Activated CD4-positive, alpha-beta T cell treated with anti-CD3 and anti-CD28 coated beads, Interleukin-2, amount 50 U/mL, for 4 hours (primary cell): ENCODE measurements at regions not wholly inside any gene's neighbourhood (a gene's known extent, or its start where the extent isn't known, plus 50 kb on each side); places are given as distances from the start of the nearest gene placed in this dataset.
"Not testable (repeated sequence)": the region's sequence is repeated elsewhere in the genome, so short reads cannot be mapped to it uniquely, and the experiment has no call there.

Experiments
- DNase-seq, 2 experiments: peaks; one replicate each; pipeline ENCODE4 v3.0.0-alpha.2; 2020

DNA sequence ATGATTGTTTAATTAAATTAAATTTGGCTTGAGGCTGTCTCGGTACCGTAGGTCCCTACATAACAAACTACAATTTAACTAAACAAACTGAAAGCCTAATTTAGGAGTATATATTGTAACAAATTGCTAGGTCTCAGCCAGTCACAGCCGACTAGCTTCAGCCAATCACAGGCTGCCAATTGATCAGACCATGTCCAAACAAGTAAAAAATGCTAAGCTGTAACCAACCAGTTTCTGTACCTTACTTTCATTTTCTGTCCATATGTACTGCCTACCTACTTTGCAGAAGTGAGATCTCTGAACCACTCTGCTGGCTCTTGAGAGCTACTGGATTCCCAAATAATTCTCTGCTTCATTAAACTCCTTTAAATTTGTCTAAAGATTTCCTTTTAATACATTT, 648.0 kb upstream of the GJE1 start:
- no peak for DNase-seq

- DNase-seq: peak; percentile 33 to 41
Measured at GRCh38 chr6:141483598-141484061, 649.1 kb upstream of the GJE1 start.

- DNase-seq: no peak
Measured at GRCh38 chr6:141482796-141483597, 649.7 kb upstream of the GJE1 start.

DNA sequence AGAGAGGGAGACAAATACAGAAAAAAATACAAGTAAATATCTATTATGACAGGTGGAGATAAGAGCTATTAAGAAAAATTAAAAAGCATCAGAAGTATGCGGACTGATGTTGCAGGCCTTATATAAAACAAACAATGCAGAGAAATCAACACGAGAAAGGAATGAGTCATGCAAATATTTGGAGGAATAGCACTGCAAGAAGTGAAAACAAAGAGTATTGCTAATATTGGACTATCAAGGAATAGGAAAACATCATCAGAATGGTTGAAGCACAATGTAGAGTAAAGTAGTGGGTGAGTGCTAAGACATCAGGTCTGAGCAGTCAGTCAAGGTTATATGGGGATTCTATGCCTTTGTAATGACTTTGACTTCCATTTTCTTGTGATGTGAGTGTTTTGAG, 657.5 kb upstream of the GJE1 start:
- no peak for DNase-seq

GRCh38 chr6:141472162-141472928, 660.4 kb upstream of the GJE1 start:
- DNase-seq: no peak

GRCh38 chr6:141470810-141471209, 661.9 kb upstream of the GJE1 start:
- DNase-seq: no peak

DNA sequence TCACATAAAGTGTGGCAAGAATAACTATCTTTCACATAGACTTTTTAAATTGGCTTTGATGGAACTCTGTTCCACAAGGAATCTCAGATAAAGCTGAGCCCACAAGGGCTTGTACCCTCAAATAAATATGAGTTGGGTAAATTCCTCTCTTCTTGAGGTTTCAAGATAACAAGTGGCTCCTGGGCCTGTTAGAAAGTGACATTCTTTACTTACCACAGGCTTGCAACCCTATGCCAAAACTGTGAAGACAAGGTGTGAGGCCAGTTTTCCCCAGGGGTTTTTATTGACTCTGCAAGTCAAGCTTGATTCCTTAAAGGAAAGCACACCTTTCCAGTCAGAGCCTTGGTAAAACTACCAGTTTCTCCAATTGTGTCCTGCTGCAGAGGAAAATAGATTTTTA, 664.8 kb upstream of the GJE1 start:
- no peak for DNase-seq

DNA sequence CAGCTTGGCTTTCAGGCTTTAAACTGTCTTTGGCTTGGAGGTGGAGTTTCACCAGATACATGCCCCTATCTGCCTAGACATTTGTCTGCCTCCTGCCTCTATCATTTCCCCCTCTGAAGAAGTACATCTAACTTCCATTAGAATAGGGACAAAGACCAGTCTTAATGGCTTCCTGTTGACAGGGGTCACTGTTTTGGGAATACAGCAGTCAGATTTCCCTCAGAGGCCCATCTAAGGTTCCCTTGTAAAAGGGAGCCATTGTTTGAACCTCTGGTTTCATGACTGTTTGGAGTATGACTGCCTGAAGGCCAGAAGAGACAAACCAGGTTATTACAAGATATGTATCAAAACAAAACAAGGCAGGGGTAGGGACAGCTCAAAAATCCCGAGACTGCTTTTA, 665.7 kb upstream of the GJE1 start:
- no peak for DNase-seq

GRCh38 chr6:141464896-141465295, 667.8 kb upstream of the GJE1 start:
- DNase-seq: no peak

DNA sequence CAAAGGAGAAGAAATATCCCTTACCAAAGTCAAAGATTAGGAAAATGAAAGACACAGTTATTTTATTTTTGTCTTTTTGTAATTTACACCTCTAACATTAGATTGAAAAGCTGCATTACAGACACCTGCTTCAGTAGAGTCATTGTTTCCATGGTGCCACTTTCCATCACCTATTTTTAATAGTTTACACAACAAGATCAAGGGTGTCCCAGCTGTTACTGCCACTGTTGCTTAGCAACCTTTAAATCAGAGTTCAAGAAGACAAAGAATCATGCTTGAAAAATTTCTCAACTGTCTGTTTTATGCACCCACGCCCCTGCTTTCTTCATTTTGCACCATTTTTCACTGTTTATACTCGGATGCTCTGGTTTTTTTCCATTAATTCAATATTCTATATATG, 668.2 kb upstream of the GJE1 start:
- DNase-seq: no peak

GRCh38 chr6:141463237-141463977, 669.3 kb upstream of the GJE1 start:
- no peak for DNase-seq

DNA sequence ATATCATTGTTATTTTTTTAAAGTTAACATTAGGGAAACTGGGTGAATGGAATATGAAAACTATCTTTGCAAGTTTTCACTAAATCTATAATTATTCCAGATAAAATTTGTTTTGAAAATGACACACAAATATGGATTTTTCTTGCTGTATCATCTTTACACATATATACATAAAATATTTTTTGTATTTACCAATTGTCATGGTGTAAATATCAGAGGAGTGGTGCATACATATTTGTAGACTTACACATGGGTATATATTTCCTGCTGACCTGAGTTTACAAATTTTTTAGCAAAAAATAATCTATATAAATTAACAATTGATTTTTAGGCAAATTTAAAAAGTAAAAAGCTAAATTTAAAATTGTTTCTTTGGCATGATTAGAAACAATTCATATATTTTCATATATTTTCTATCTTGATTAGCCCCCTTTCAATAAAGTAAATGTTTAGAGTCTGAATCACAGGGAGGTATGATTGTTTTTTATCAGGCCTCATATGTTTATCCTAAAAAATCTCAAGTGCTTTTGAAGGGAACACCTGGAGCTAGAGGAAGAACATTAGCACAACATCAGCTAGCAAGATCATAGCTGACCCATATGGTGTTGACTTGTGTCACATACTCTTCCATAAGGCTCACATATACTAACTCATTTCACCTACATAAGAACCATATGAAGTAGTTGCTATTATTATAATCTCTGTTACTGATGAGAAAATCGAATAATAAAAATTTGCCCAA, 671.8 kb upstream of the GJE1 start:
- DNase-seq: no peak

- not testable (repeated sequence) for DNase-seq
Measured at GRCh38 chr6:141460245-141460644, 672.5 kb upstream of the GJE1 start.

- not testable (repeated sequence) for DNase-seq
Measured at GRCh38 chr6:141457984-141458383, 674.7 kb upstream of the GJE1 start.

GRCh38 chr6:141452354-141452686, 680.4 kb upstream of the GJE1 start:
- no peak for DNase-seq

GRCh38 chr6:141451511-141452353, 681.0 kb upstream of the GJE1 start:
- DNase-seq: no peak

- DNase-seq: no peak
Measured at GRCh38 chr6:141451181-141451510, 681.6 kb upstream of the GJE1 start.

DNA sequence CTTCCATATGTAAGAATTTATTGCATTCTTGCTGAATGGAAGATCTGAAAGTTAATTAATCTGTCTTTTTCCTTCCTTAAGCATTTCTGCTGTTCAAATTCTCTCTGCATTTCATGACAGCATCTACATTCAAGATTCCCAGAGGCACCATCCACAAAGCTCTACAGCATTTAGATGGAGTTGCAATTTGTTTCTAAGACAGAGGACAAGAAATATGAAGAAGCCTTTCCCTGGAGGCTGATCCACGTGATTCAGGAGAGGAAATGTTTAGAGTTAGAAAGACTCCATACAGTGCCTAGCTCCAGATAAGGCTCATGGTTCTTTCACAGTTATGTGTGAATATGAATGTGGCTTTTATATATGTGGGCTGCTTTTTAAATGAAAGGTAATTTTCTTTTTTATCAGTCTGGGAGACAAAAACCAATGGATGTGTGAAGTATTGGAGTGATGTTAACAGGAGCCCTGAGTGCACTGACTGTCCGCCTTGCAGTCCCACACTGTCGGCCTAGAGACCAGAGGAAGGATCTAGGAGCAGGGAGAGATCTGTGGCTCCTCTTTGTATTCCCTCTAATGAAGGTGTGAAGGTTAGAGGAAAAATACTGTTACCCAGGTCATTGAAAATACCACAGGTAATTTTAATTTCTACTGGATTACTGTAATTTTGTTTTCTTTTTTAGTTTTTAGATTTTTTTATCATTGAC, 686.6 kb upstream of the GJE1 start:
- DNase-seq: no peak

DNA sequence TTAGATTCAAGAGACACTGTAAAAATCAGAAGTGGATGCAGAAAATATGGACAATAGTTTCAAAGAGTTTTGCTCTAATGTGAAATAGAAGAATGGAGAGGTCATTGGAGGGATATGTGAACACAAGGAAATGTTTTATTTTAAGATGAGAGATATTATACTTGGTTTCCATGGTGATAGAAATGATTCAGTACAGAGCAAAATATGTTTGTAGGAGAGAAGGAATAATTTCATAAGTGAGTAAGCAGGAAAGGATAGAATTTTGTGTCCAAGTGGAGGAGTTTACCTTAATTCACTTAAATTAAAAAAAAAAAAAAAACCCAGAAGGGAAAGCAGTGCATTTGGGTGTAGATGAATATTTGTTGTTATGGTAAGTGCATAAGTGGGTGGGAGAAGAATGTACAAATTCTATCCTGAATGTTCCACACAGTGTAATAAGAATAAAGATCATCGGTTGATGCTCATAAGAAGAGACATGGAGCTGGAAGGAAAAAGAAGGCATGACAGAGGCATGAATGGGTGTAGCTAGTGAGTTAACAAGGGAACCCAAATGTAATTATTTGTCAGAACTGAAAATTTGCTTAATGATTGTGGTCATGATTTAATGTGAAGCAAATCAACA, 688.9 kb upstream of the GJE1 start:
- DNase-seq: no peak

- no peak for DNase-seq
Measured at GRCh38 chr6:141443032-141443431, 689.7 kb upstream of the GJE1 start.

- no peak for DNase-seq
Measured at GRCh38 chr6:141439513-141439912, 693.2 kb upstream of the GJE1 start.
